ENCODE measurements at regions not wholly inside any gene's neighbourhood (a gene's known extent, or its start where the extent isn't known, plus 50 kb on each side); places are given as distances from the start of the nearest gene placed in this dataset.

DNA sequence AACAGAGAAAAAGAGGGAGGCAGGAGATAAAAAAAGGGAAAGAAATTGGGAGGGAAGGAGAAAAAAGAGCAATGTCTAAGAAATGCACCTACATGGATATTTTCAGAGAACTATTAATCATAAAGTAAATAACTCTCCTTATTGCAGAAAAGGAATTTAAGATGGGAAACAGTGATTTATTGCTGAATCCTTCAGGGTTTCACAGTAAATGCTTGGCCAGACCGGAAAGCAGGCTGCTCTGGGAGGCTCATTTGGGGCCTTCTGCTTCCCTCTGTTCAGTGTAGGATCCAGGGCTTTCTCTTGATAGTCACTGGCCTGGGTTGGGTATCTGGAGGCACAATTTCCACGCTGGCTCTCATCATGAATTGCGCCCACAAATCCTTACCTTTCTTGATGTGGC, 324.3 kb upstream of the SORL1-AS1 start:
- TF ChIP-seq POLR2A (IDR thresholded peaks at IDR 0.05; ENCODE audit: low read depth, low read length) (no peak), POLR2AphosphoS5 (IDR thresholded peaks at IDR 0.05; ENCODE audit: low read depth, low read length) (no peak), TAF1 (IDR thresholded peaks at IDR 0.05; ENCODE audit: borderline replicate concordance, low read depth, low read length) (no peak)
